Muscle layer of colon (tissue), 2 donors: ENCODE measurements at regions not wholly inside any gene's neighbourhood (a gene's known extent, or its start where the extent isn't known, plus 50 kb on each side); places are given as distances from the start of the nearest gene placed in this dataset.

Source experiments
- H3K27ac ChIP-seq: one replicate; pipeline ENCODE4 v1.7.0; 2013; ENCODE audit warnings: low read depth, mild to moderate bottlenecking, low read length, moderate library complexity
- H3K27me3 ChIP-seq, 2 donors: one replicate each; pipeline ENCODE4 v1.7.0; 2013; ENCODE audit warnings: low read length in 2 of 2, mild to moderate bottlenecking in 2 of 2; ENCODE audit not compliant: insufficient read depth in 2 of 2, control insufficient read depth in 1 of 2
- H3K36me3 ChIP-seq: one replicate; pipeline ENCODE4 v1.7.0; 2013; ENCODE audit warnings: mild to moderate bottlenecking, low read length; ENCODE audit not compliant: insufficient read depth
- H3K4me1 ChIP-seq: one replicate; pipeline ENCODE4 v1.7.0; 2013; ENCODE audit warnings: mild to moderate bottlenecking, low read length; ENCODE audit not compliant: insufficient read depth
- H3K4me3 ChIP-seq, 2 donors: one replicate each; pipeline ENCODE4 v1.7.0; 2013; ENCODE audit warnings: low read length in 2 of 2, low read depth in 1 of 2, mild to moderate bottlenecking in 1 of 2, moderate library complexity in 1 of 2
- H3K9ac ChIP-seq: one replicate; pipeline ENCODE4 v1.7.0; 2013; ENCODE audit warnings: low read length
- H3K9me3 ChIP-seq: one replicate; pipeline ENCODE4 v1.7.0; 2013; ENCODE audit warnings: mild to moderate bottlenecking, low read length
- donor health status: abdominal sarcoma.
- donor health status: Adenocarcinoma of cecum.

- Histone ChIP-seq H3K27ac (no peak overlapping the region), H3K27me3 (no peaks in the 10 kb centered on the region), H3K36me3 (no peaks in the 10 kb centered on the region), H3K4me1 (peaks cover 15% of the 10 kb centered on the region), H3K4me3 (no peak overlapping the region), H3K9me3 (no peaks in the 10 kb centered on the region), H3K9ac (no peak overlapping the region)
Observed at GRCh38 chr5:6837095-6837494, 123.9 kb downstream of the TENT4A start.

- Histone ChIP-seq H3K36me3 (no peaks in the 10 kb centered on the region), H3K4me3 (no peak overlapping the region), H3K27me3 (no peaks in the 10 kb centered on the region), H3K27ac (no peak overlapping the region), H3K9ac (no peak overlapping the region), H3K9me3 (no peaks in the 10 kb centered on the region), H3K4me1 (peaks cover 15% of the 10 kb centered on the region)
Observed at GRCh38 chr5:6837519-6838110, 124.4 kb downstream of the TENT4A start.

GRCh38 chr5:6838736-6839135 is 125.5 kb downstream of the TENT4A start:
- H3K9ac ChIP-seq, result no peak overlapping the region
- no peak overlapping the region for H3K4me3 ChIP-seq
- H3K27me3 ChIP-seq, result no peaks in the 10 kb centered on the region
- no peak overlapping the region for H3K27ac ChIP-seq
- no peaks in the 10 kb centered on the region for H3K9me3 ChIP-seq
- no peaks in the 10 kb centered on the region for H3K36me3 ChIP-seq
- H3K4me1 ChIP-seq, result peaks cover 8% of the 10 kb centered on the region

- H3K9me3 ChIP-seq, result no peaks in the 10 kb centered on the region
- H3K4me1 ChIP-seq, result peaks cover 8% of the 10 kb centered on the region
Observed at GRCh38 chr5:6840136-6840793, 127.0 kb downstream of the TENT4A start.

GRCh38 chr5:6843335-6843734 is 130.1 kb downstream of the TENT4A start:
- H3K9me3 ChIP-seq, result no peaks in the 10 kb centered on the region
- no peaks in the 10 kb centered on the region for H3K36me3 ChIP-seq
- H3K9ac ChIP-seq, result no peak overlapping the region
- H3K27ac ChIP-seq, result no peak overlapping the region
- H3K4me1 ChIP-seq, result peaks cover 8% of the 10 kb centered on the region
- H3K27me3 ChIP-seq, result no peaks in the 10 kb centered on the region
- no peak overlapping the region for H3K4me3 ChIP-seq

More at GRCh38 chr5:6840136-6840793, 127.0 kb downstream of the TENT4A start:
- H3K27ac ChIP-seq, result no peak overlapping the region
- no peak overlapping the region for H3K9ac ChIP-seq
- no peaks in the 10 kb centered on the region for H3K27me3 ChIP-seq
- no peaks in the 10 kb centered on the region for H3K36me3 ChIP-seq
- no peak overlapping the region for H3K4me3 ChIP-seq

GRCh38 chr5:6843821-6844220 is 130.6 kb downstream of the TENT4A start:
- no peak overlapping the region for H3K4me3 ChIP-seq
- H3K4me1 ChIP-seq, result peaks cover 8% of the 10 kb centered on the region
- no peaks in the 10 kb centered on the region for H3K36me3 ChIP-seq
- no peak overlapping the region for H3K27ac ChIP-seq
- H3K27me3 ChIP-seq, result no peaks in the 10 kb centered on the region
- H3K9me3 ChIP-seq, result no peaks in the 10 kb centered on the region
- no peak overlapping the region for H3K9ac ChIP-seq

- Histone ChIP-seq H3K36me3 (no peaks in the 10 kb centered on the region), H3K27me3 (no peaks in the 10 kb centered on the region)
Observed at GRCh38 chr5:6845856-6846255, 132.6 kb downstream of the TENT4A start.

GRCh38 chr5:6847870-6848269 is 134.6 kb downstream of the TENT4A start:
- Histone ChIP-seq H3K4me1 (peaks cover 8% of the 10 kb centered on the region), H3K27me3 (no peaks in the 10 kb centered on the region), H3K9me3 (no peaks in the 10 kb centered on the region), H3K36me3 (no peaks in the 10 kb centered on the region), H3K4me3 (no peak overlapping the region), H3K27ac (no peak overlapping the region), H3K9ac (no peak overlapping the region)

More at GRCh38 chr5:6845856-6846255, 132.6 kb downstream of the TENT4A start:
- no peak overlapping the region for H3K9ac ChIP-seq
- H3K4me3 ChIP-seq, result no peak overlapping the region
- H3K4me1 ChIP-seq, result peaks cover 8% of the 10 kb centered on the region
- H3K27ac ChIP-seq, result no peak overlapping the region
- no peaks in the 10 kb centered on the region for H3K9me3 ChIP-seq

GRCh38 chr5:6849316-6850105 is 136.3 kb downstream of the TENT4A start:
- H3K9me3 ChIP-seq, result no peaks in the 10 kb centered on the region
- H3K9ac ChIP-seq, result no peak overlapping the region
- peaks cover 8% of the 10 kb centered on the region for H3K4me1 ChIP-seq
- H3K36me3 ChIP-seq, result no peaks in the 10 kb centered on the region
- no peak overlapping the region for H3K4me3 ChIP-seq
- H3K27me3 ChIP-seq, result no peaks in the 10 kb centered on the region
- H3K27ac ChIP-seq, result no peak overlapping the region

GRCh38 chr5:6850106-6850432 is 136.8 kb downstream of the TENT4A start:
- Histone ChIP-seq H3K4me3 (no peak overlapping the region), H3K27me3 (no peaks in the 10 kb centered on the region), H3K9me3 (no peaks in the 10 kb centered on the region), H3K4me1 (peaks cover 8% of the 10 kb centered on the region), H3K36me3 (no peaks in the 10 kb centered on the region), H3K9ac (no peak overlapping the region), H3K27ac (no peak overlapping the region)

- Histone ChIP-seq H3K27ac (no peak overlapping the region), H3K9me3 (no peaks in the 10 kb centered on the region), H3K36me3 (no peaks in the 10 kb centered on the region), H3K27me3 (no peaks in the 10 kb centered on the region), H3K4me3 (no peak overlapping the region), H3K9ac (no peak overlapping the region), H3K4me1 (no peaks in the 10 kb centered on the region)
Observed at GRCh38 chr5:6856653-6857052, 143.4 kb downstream of the TENT4A start.
